HG02870 (cell line): ENCODE measurements at regions not wholly inside any gene's neighbourhood (a gene's known extent, or its start where the extent isn't known, plus 50 kb on each side); places are given as distances from the start of the nearest gene placed in this dataset.

Source experiments
- ATAC-seq: cut with Tn5 transposase; IDR thresholded peaks from one replicate; pipeline ENCODE4 v1.9.1; 2021; ENCODE audit warnings: mild to moderate bottlenecking, moderate library complexity; ENCODE audit not compliant: unreplicated experiment

DNA sequence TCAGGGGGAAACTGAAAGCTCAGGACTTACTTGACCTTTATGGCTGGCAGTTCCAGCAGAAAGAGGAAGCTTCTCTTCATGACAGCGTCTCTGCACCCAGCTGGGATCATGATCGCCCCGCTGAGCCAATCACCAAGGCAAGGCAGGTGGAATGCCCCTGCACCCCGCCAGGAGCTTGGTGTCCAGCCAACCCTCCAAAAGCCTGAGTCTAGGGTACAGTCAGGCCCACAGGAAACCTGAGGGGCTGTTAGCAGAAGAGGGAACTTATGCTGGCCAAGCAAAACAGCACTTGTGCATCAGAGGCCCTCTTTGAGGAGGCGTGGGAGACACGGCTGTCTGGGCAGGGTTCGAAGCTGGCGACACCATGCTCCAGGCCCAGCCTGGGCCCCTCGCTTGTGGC lies 188.3 kb upstream of the GMDS start:
- ATAC-seq = no peak

GRCh38 chr6:2433266-2433665 lies 187.9 kb upstream of the GMDS start:
- no peak for ATAC-seq

DNA sequence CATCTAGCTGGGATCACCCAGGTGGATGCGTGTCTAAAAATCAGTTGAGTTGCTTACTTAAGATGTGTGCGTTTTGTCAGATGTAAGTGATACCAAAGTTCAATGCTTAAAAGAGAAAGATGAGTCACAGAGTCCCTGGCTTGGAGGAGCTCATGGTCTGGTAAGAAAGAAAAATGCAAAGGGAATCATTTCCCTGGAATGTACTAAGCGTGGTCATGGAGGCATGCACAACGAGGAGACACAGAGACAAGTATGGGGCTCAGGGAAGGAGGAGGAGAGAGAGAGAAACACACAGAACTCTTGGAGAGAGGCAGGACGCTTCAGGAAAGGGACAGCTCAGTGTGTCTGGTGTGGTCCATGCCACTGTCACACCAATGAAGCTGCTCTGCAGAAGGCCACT lies 186.9 kb upstream of the GMDS start:
- ATAC-seq = no peak

GRCh38 chr6:2430612-2431011 lies 185.2 kb upstream of the GMDS start:
- no peak for ATAC-seq

- no peak for ATAC-seq
Measured at GRCh38 chr6:2429460-2429859, 184.1 kb upstream of the GMDS start.

GRCh38 chr6:2429032-2429431 lies 183.6 kb upstream of the GMDS start:
- ATAC-seq = no peak

GRCh38 chr6:2426561-2427340 lies 181.3 kb upstream of the GMDS start:
- ATAC-seq = no peak

DNA sequence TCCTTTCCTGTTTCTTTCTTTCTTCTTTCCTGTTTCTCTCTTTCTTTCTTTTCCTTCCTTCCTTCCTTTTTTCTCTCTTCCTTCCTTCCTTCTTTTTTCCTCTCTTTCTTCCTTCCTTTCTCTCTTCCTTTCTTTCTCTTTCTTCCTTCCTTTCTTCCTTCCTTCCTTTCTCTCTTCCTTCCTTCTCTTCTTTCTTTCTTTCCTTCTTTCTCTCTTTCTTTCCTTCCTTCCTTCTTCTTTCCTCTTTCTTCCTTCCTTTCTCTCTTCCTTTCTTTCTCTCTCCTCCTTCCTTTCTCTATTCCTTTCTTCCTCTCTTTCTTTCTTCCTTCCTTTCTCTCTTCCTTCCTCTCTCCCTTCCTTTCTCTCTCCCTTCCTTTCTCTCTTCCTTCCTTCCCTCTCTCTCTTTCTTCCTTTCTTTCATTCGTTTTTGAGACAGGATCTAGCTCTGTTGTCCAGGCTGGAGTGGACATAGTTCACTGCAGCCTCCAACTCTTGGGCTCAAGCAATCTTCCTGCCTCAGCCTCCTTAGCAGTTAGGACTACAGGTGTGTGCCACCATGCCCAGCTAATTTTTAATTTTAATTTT lies 170.8 kb upstream of the GMDS start:
- ATAC-seq = no peak

GRCh38 chr6:2414885-2415547 lies 169.6 kb upstream of the GMDS start:
- no peak for ATAC-seq

GRCh38 chr6:2412731-2413130 lies 167.3 kb upstream of the GMDS start:
- no peak for ATAC-seq

DNA sequence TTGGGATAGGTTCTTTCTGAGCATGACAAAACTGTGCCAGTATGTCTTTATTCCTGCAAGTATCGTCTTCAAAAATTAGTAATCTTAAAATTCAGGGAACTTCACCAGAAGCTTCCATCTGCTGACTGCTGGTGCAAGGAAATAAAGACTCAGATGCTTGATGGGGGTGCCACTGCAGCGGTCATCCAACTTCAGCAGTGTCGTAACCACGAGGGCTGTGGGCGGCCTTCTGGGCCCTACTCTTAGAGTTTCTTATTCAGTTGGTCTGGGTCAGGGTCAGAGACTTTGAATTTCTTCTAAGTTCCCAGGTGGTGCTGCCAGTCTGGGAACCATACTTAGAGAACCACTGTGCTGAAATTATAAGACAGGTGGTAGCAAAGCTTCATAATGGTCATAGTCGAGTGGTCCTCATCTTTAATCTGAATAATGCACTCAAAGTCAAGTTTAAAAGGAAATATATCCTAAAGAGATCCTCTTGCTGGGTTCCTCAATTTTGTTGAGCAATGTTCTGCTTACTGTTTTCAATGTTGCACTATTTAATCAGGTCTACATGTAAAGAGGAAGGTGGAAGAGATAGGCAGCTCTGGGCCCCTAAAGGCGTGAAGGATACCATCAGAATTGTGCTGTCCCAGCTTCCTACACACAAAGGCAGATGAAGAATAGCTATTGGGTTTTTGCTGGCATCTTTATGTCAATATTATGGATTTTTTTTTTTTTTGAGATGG lies 165.4 kb upstream of the GMDS start:
- ATAC-seq = no peak

GRCh38 chr6:2407525-2407924 lies 162.1 kb upstream of the GMDS start:
- no peak for ATAC-seq

DNA sequence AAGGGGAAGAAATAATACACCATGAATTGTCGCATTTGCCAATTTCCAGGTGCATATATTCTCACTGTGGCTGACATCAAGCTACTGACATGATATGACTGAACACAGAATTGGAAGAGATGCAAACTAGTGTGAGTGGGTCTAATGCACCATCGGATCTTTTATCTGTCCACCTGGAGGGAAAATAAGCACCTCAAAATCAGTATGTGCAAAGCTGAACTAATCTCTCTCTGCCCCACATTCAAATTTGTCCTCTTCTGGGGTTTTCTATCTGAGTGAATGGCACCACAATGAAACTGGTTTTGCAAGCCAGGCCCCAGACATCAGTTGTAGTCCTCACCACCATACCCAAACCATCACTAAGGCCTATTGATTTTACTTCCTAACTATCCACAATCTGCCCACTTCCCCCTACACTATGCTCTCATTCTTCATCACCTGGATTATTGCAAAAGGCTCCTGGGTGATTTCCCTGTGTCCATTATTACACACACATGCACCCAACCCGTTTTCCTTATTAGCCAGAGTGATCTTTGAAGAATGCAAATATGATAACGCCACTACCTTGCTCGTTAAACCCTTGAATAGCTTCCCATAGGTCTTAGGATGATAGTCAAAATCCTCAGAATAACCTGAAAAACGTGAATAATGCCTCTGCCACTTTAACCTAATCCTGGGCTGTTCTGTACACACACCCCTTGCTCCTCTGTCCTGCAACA lies 159.0 kb upstream of the GMDS start:
- no peak for ATAC-seq

- ATAC-seq = no peak
Measured at GRCh38 chr6:2403546-2403945, 158.1 kb upstream of the GMDS start.

GRCh38 chr6:2396846-2397630 lies 151.6 kb upstream of the GMDS start:
- no peak for ATAC-seq

DNA sequence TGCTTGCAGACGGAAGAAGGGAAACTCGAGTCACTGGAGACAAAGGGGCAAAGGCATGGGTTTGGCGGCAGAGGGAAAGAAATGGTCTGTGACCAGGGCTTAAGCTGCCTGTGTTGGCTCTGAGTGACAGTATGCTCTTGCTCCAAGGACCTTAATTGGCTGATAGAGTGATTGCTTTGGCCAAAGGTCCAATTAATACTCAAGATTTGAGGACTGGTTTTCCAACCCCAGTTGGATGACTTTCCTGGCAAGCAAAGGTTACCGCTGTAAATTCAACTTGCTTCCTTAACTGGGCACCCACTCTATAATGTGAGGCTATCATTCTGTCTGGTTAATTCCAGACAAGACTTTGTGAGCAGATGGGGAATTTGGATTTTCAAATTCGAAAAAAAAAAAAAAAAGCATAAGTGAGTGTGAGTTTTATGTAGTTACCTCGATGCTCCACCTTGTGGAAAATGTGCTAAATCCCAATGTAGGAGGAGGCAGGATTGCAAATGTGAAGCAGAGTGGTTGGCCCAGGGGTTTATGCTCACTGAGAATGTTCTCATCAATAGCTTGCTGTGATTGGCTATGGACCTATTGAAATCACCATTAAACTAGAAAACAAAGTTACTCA lies 150.7 kb upstream of the GMDS start:
- ATAC-seq = no peak

- ATAC-seq = no peak
Measured at GRCh38 chr6:2388554-2389324, 143.3 kb upstream of the GMDS start.

GRCh38 chr6:2387445-2387844 lies 142.0 kb upstream of the GMDS start:
- no peak for ATAC-seq

DNA sequence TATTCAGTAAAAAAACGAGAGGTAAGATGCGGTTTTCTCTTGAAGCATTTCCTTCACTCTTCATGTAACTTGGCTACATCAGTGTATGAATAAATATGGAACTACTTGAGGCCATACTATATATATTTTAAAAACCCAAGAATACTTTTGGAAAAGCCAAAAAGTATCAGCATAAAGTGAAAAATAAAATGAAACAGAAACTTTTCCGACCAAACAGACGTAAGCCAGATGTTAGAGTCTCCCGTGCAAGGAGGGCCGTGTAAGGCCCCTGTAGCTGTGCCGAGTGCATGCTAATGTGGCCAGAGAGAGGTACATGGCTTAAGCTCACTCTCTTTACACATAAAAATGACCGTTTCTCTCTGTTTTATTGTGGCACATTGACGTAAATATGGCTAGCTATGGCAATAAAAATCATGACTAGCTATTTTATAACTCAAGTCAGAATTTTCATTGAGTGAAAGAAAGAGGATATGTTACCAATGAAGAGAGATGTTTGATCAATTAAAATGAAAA lies 140.1 kb upstream of the GMDS start:
- ATAC-seq = no peak
